ENCODE measurements at regions not wholly inside any gene's neighbourhood (a gene's known extent, or its start where the extent isn't known, plus 50 kb on each side); places are given as distances from the start of the nearest gene placed in this dataset.

DNA sequence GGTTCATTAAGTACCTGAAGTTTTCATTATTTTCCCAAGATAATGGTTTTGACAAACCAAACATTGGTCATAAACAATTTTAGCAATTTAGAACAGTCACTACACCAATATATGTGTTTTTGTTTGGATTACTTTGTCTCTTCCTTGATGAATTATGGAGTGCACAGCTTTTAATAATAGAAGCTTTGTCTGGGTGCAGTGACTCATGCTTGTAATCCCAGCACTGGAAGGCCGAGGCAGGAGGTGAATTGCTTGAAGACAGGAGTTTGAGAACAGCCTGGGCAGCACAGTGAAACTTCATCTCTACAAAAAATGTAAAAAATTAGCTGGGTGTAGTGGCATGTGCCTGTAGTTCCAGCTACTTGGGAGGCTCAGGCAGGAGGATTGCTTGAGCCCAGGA lies 89.4 kb upstream of the ANKEF1 start:
- H3K9ac ChIP-seq (ENCODE audit: extremely low read depth, low read length, poor library complexity, severe bottlenecking) = no peak overlapping the region
- H3K4me1 ChIP-seq (ENCODE audit: control insufficient read depth, insufficient read depth, low read length) = no peaks in the 10 kb centered on the region
- no peak overlapping the region for H3K4me3 ChIP-seq (ENCODE audit: low read length)
- TF ChIP-seq, protein P1, sequence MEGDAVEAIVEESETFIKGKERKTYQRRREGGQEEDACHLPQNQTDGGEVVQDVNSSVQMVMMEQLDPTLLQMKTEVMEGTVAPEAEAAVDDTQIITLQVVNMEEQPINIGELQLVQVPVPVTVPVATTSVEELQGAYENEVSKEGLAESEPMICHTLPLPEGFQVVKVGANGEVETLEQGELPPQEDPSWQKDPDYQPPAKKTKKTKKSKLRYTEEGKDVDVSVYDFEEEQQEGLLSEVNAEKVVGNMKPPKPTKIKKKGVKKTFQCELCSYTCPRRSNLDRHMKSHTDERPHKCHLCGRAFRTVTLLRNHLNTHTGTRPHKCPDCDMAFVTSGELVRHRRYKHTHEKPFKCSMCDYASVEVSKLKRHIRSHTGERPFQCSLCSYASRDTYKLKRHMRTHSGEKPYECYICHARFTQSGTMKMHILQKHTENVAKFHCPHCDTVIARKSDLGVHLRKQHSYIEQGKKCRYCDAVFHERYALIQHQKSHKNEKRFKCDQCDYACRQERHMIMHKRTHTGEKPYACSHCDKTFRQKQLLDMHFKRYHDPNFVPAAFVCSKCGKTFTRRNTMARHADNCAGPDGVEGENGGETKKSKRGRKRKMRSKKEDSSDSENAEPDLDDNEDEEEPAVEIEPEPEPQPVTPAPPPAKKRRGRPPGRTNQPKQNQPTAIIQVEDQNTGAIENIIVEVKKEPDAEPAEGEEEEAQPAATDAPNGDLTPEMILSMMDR (conservative IDR thresholded peaks at IDR 0.05) = no peak
- H3K9me3 ChIP-seq (ENCODE audit: control insufficient read depth, low read length) = no peaks in the 10 kb centered on the region
- no peaks in the 10 kb centered on the region for H3K4me1 Mint-ChIP-seq
- no peaks in the 10 kb centered on the region for H3K9me3 Mint-ChIP-seq
- no peak overlapping the region for H3K4me3 Mint-ChIP-seq
- no peak overlapping the region for H3K27ac Mint-ChIP-seq
- no peaks in the 10 kb centered on the region for H3K36me3 ChIP-seq (ENCODE audit: control insufficient read depth, insufficient read depth, low read length)
- 80 to 94% methylated on average over 1 of the region's 1 CpG for WGBS, 2 experiments (ENCODE audit: insufficient coverage in 1 of 2, insufficient read length in 1 of 2)
- no peaks in the 10 kb centered on the region for H3K36me3 Mint-ChIP-seq (ENCODE audit: low read depth)
- no peak for DNase-seq
- H3K27me3 ChIP-seq (ENCODE audit: control insufficient read depth, insufficient read depth, low read length, poor library complexity, severe bottlenecking) = no peaks in the 10 kb centered on the region
- H3K27me3 Mint-ChIP-seq (ENCODE audit: insufficient read depth) = no peaks in the 10 kb centered on the region
- no peak overlapping the region for H3K27ac ChIP-seq (ENCODE audit: low read depth, low read length)

GRCh38 chr20:9942736-9943135 lies 92.1 kb upstream of the ANKEF1 start:
- H3K36me3 ChIP-seq (ENCODE audit: control insufficient read depth, insufficient read depth, low read length) = no peaks in the 10 kb centered on the region
- Mint-ChIP-seq H3K36me3 (ENCODE audit: low read depth) (no peaks in the 10 kb centered on the region), H3K4me3 (no peak overlapping the region), H3K27ac (no peak overlapping the region), H3K9me3 (no peaks in the 10 kb centered on the region), H3K27me3 (ENCODE audit: insufficient read depth) (no peaks in the 10 kb centered on the region), H3K4me1 (no peaks in the 10 kb centered on the region)
- no peaks in the 10 kb centered on the region for H3K9me3 ChIP-seq (ENCODE audit: control insufficient read depth, low read length)
- 89 to 93% methylated on average over 2 to 4 of the region's 4 CpGs for WGBS, 2 experiments (ENCODE audit: insufficient coverage in 1 of 2, insufficient read length in 1 of 2)
- no peaks in the 10 kb centered on the region for H3K4me1 ChIP-seq (ENCODE audit: control insufficient read depth, insufficient read depth, low read length)
- no peak overlapping the region for H3K9ac ChIP-seq (ENCODE audit: extremely low read depth, low read length, poor library complexity, severe bottlenecking)
- no peak overlapping the region for H3K4me3 ChIP-seq (ENCODE audit: low read length)
- no peak for DNase-seq
- no peaks in the 10 kb centered on the region for H3K27me3 ChIP-seq (ENCODE audit: control insufficient read depth, insufficient read depth, low read length, poor library complexity, severe bottlenecking)
- no peak overlapping the region for H3K27ac ChIP-seq (ENCODE audit: low read depth, low read length)
- TF ChIP-seq, protein P1 (conservative IDR thresholded peaks at IDR 0.05) = no peak

GRCh38 chr20:9940329-9940728 lies 94.5 kb upstream of the ANKEF1 start:
- H3K4me1 Mint-ChIP-seq = no peaks in the 10 kb centered on the region
- H3K36me3 Mint-ChIP-seq (ENCODE audit: low read depth) = no peaks in the 10 kb centered on the region
- Histone ChIP-seq H3K36me3 (ENCODE audit: control insufficient read depth, insufficient read depth, low read length) (no peaks in the 10 kb centered on the region), H3K4me3 (ENCODE audit: low read length) (no peak overlapping the region), H3K27ac (ENCODE audit: low read depth, low read length) (no peak overlapping the region), H3K9me3 (ENCODE audit: control insufficient read depth, low read length) (no peaks in the 10 kb centered on the region), H3K27me3 (ENCODE audit: control insufficient read depth, insufficient read depth, low read length, poor library complexity, severe bottlenecking) (no peaks in the 10 kb centered on the region), H3K4me1 (ENCODE audit: control insufficient read depth, insufficient read depth, low read length) (no peaks in the 10 kb centered on the region), H3K9ac (ENCODE audit: extremely low read depth, low read length, poor library complexity, severe bottlenecking) (no peak overlapping the region)
- WGBS, 2 experiments (ENCODE audit: insufficient coverage in 1 of 2, insufficient read length in 1 of 2) = 84 to 100% methylated on average over 1 to 2 of the region's 2 CpGs
- H3K27ac Mint-ChIP-seq = no peak overlapping the region
- no peaks in the 10 kb centered on the region for H3K27me3 Mint-ChIP-seq (ENCODE audit: insufficient read depth)
- no peak overlapping the region for H3K4me3 Mint-ChIP-seq
- DNase-seq = no peak
- TF ChIP-seq, protein P1 (conservative IDR thresholded peaks at IDR 0.05) = no peak
- no peaks in the 10 kb centered on the region for H3K9me3 Mint-ChIP-seq
